ENCODE measurements at regions not wholly inside any gene's neighbourhood (a gene's known extent, or its start where the extent isn't known, plus 50 kb on each side); places are given as distances from the start of the nearest gene placed in this dataset.
"Not testable (repeated sequence)": the region's sequence is repeated elsewhere in the genome, so short reads cannot be mapped to it uniquely, and the experiment has no call there.

DNA sequence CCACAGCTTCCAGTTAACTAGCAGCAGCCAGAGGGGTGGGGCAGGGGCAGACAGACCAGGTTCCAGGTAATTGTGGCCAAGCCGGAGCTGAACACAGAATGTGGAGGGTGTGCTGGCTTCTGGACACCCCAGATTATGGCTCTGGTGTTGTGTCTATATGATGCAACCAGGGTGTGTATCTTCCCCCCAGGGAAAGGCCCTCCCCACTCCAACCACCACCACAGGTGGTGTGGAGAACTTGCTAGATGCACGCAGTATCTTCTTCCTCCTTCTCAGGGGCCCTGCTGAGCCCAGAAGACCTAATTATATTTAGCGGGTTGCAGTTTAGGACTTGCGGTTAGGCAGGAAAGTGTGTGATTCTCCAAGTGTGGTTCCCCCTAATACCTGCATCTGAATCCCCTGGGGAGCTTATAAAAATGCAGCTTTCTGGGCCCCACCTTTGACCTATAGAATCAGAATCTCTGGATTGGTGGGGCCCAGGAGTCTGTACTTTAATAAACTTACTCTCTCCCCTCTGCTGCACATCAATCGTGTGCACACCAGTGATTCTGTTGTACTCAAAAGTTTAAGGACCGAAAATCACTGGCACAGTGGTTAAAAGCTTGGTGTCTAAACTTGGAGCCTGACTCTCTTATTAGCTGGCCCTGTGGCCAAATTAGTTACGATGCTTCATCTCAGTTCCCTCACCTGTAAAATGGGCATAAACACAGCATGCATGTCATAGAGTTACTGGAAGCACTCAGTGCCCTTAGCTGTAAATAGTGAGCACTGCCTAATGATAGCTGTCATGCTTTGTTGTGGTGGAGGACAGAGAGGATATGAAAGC is 379.1 kb upstream of the PROK2 start:
- Histone ChIP-seq H3K4me3 (no peak overlapping the region), H3K27me3 (replicated peaks) (no peaks in the 10 kb centered on the region), H3K27ac (no peak overlapping the region), H3K4me1 (replicated peaks) (no peaks in the 10 kb centered on the region), H3K36me3 (no peaks in the 10 kb centered on the region), H3K9me3 (replicated peaks) (no peaks in the 10 kb centered on the region)
- no peak for DNase-seq (ENCODE audit: low read depth in 1 of 2, low spot score in 2 of 2)

DNA sequence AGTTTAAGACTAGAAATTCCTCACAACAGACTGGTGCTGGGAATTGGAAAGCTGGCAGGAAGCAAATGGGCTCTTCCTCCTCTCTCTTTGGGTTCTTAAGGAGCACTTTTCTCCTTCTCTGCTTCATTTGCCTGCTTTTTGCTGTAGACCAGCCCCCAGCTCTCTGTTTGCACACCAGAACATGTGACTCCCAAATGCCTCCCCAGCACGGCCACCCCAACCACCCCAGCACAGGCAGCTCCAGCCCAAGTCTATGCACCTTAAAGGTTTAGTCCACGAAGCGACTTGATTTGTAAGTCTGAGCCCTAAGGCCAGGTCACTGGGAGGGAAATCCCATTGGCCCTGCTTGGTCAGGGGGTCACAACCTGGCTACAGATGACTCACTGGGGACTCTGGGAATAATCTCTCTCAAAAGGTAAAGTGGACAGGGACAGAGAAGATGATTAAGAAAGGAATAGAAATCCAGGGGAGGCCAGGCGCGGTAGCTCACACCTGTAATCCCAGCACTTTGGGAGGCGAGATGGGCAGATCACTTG is 377.8 kb upstream of the PROK2 start:
- no peak for DNase-seq (ENCODE audit: low read depth in 1 of 2, low spot score in 2 of 2)
- no peaks in the 10 kb centered on the region for H3K4me1 ChIP-seq (replicated peaks)
- no peaks in the 10 kb centered on the region for H3K36me3 ChIP-seq
- no peak overlapping the region for H3K4me3 ChIP-seq
- H3K27ac ChIP-seq: no peak overlapping the region
- H3K9me3 ChIP-seq (replicated peaks): no peaks in the 10 kb centered on the region
- H3K27me3 ChIP-seq (replicated peaks): no peaks in the 10 kb centered on the region

- H3K4me1 ChIP-seq (replicated peaks): no peaks in the 10 kb centered on the region
- DNase-seq (ENCODE audit: low read depth in 1 of 2, low spot score in 2 of 2): no peak
Observed at GRCh38 chr3:72161881-72162595, 377.1 kb upstream of the PROK2 start.

GRCh38 chr3:72161285-72161684 is 376.3 kb upstream of the PROK2 start:
- not testable (repeated sequence) for DNase-seq (ENCODE audit: low read depth in 1 of 2, low spot score in 2 of 2); H3K27me3 ChIP-seq (replicated peaks); H3K9me3 ChIP-seq (replicated peaks); H3K36me3 ChIP-seq; H3K27ac ChIP-seq; H3K4me3 ChIP-seq; H3K4me1 ChIP-seq (replicated peaks)

More at GRCh38 chr3:72161881-72162595, 377.1 kb upstream of the PROK2 start:
- Histone ChIP-seq H3K4me3 (no peak overlapping the region), H3K27ac (no peak overlapping the region), H3K36me3 (no peaks in the 10 kb centered on the region), H3K9me3 (replicated peaks) (no peaks in the 10 kb centered on the region), H3K27me3 (replicated peaks) (no peaks in the 10 kb centered on the region)

- Histone ChIP-seq H3K4me1 (replicated peaks) (peaks cover 9% of the 10 kb centered on the region), H3K27ac (no peak overlapping the region), H3K36me3 (no peaks in the 10 kb centered on the region), H3K4me3 (no peak overlapping the region), H3K9me3 (replicated peaks) (no peaks in the 10 kb centered on the region), H3K27me3 (replicated peaks) (no peaks in the 10 kb centered on the region)
- no peak for DNase-seq (ENCODE audit: low read depth in 1 of 2, low spot score in 2 of 2)
Observed at GRCh38 chr3:72160351-72160750, 375.4 kb upstream of the PROK2 start.

- no peaks in the 10 kb centered on the region for H3K9me3 ChIP-seq (replicated peaks)
- H3K27me3 ChIP-seq (replicated peaks): no peaks in the 10 kb centered on the region
- H3K36me3 ChIP-seq: no peaks in the 10 kb centered on the region
- H3K27ac ChIP-seq: no peak overlapping the region
- H3K4me1 ChIP-seq (replicated peaks): peaks cover 12% of the 10 kb centered on the region
- DNase-seq (ENCODE audit: low read depth in 1 of 2, low spot score in 2 of 2): no peak
- no peak overlapping the region for H3K4me3 ChIP-seq
Observed at GRCh38 chr3:72159487-72159886, 374.5 kb upstream of the PROK2 start.

GRCh38 chr3:72158639-72159326 is 373.8 kb upstream of the PROK2 start:
- Histone ChIP-seq H3K27ac (no peak overlapping the region), H3K4me3 (no peak overlapping the region), H3K27me3 (replicated peaks) (no peaks in the 10 kb centered on the region), H3K4me1 (replicated peaks) (peaks cover 17% of the 10 kb centered on the region), H3K36me3 (no peaks in the 10 kb centered on the region), H3K9me3 (replicated peaks) (no peaks in the 10 kb centered on the region)
- no peak for DNase-seq (ENCODE audit: low read depth in 1 of 2, low spot score in 2 of 2)

DNA sequence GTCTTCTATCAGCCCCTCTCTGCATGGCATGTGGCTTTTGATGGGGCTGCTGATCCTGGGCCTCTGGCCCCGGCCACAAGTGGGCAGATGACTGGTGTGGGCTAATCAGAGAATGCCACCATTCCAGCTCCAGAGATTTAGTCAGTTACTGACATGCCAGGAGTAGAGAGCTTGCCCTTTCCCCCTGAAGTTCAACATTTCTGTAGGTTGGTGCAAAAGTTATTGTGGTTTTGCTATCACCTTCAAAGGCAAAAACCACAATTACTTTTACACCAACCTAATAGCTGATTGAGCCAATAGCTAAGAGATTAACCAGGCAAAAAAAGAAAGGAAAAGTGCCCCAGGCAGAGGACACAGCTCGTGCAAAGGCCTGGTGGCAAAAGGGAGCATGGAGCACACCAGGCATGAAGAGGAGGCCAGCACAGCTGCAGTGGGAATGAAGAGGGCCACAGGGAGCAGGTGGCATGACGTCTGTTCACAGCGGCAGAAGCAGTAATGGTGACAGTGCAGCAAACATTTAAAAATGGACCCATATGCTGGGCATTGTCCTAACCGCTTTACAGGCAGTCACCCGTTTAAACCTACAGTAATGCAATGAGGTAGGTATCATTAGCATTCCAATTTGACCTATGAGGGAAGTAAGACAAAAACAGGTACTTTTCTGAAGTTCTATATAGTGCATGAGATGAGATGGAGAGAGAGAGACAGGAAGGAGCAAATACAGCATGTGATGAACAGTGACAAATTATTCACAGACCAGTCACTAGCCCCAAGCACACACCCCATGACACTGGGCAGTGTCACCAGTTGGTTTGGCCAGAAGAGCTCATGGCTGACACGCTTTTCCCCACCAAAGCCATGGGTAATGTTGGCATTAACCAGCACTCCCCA is 373.0 kb upstream of the PROK2 start:
- no peak for DNase-seq (ENCODE audit: low read depth in 1 of 2, low spot score in 2 of 2)
- Histone ChIP-seq H3K27ac (no peak overlapping the region), H3K4me3 (no peak overlapping the region), H3K36me3 (no peaks in the 10 kb centered on the region), H3K4me1 (replicated peaks) (peaks cover 23% of the 10 kb centered on the region), H3K9me3 (replicated peaks) (no peaks in the 10 kb centered on the region), H3K27me3 (replicated peaks) (no peaks in the 10 kb centered on the region)

DNA sequence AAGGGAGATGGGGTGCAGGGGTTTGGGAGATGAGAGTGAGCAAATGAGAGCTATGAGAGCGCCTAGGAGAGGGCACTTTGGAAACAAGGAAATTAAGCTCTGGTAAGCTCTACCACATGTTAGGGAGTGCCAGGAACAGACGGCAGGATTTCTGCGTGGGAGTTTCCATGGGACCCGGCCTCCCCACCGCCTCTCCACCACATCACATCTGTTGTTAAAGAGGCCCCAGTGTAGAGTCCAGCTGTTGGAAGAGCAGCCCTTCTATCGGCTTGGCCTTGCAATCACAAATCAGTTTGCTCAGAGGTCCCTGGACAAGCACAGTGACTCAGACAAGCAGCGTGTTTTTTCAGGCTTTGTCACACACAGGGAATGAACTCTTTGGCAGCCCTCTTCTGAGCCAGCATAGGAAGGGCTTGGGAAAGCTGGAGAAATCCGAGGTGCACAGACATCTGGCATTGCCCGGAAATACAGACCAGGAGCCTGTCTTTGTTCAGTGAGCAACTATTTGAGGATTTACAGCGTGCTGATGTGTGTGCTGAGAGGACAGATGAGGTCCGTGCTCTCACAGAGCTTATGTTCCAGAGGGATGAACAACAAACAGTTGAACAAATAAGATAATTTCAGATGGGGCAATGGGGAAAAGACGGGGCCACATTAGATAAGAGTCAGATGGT is 370.6 kb upstream of the PROK2 start:
- peak; percentile 69 to 73 for DNase-seq (ENCODE audit: low read depth in 1 of 2, low spot score in 2 of 2)
- Histone ChIP-seq H3K27me3 (replicated peaks) (no peaks in the 10 kb centered on the region), H3K9me3 (replicated peaks) (no peaks in the 10 kb centered on the region), H3K4me1 (replicated peaks) (peaks cover 30% of the 10 kb centered on the region), H3K4me3 (no peak overlapping the region), H3K27ac (0 out of 2 replicates have a peak overlapping the region, but pooled peaks have one; percentile 23), H3K36me3 (no peaks in the 10 kb centered on the region)

DNA sequence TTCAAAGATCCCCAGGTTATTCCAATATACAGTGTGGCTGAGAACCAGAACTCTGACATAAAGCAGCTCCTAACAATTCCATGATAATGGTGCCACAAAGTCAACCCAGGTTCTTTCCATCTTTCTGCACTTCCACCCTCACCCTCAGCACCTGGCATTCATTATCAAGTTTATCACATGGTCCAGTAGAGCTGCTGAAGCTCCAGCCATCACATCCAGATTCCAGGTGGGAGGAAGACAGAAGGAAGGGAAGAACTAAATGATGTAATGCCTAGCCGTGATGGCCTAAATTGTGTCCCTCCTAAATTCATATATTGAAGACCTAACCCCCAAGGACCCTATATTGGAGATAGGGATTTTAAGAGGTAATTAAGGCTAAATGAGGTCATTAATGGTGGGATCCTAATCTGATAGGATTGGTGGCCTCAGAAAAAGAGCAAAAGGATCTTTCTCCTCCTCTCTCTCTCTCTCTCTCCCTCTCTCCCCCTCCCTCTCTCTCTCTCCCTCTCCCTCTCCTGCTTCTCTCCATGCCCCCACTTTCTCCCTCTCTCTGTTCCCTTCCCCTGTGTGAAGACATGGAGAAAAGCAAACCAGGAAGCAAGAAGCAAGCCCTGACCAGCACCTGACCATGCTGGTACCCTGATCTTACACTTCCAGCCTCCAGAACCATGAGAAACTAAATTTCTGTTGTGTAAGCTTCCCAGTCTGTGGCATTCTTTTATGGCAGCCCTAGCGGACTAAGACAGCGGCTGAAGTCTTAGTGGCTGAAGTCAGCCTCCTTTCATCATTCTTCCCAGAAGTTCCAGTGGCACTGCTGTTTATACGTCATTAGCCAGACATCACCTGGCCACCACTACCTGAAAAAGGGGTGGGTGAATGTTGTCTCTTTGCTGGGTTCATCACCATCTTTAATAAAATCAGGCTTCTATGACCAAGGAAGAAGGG is 369.7 kb upstream of the PROK2 start:
- Histone ChIP-seq H3K36me3 (no peaks in the 10 kb centered on the region), H3K4me1 (replicated peaks) (peaks cover 30% of the 10 kb centered on the region), H3K27me3 (replicated peaks) (no peaks in the 10 kb centered on the region), H3K27ac (no peak overlapping the region), H3K4me3 (no peak overlapping the region), H3K9me3 (replicated peaks) (no peaks in the 10 kb centered on the region)
- no peak for DNase-seq (ENCODE audit: low read depth in 1 of 2, low spot score in 2 of 2)

GRCh38 chr3:72153477-72154314 is 368.7 kb upstream of the PROK2 start:
- H3K4me1 ChIP-seq (replicated peaks): peaks cover 30% of the 10 kb centered on the region
- no peak for DNase-seq (ENCODE audit: low read depth in 1 of 2, low spot score in 2 of 2)
- no peaks in the 10 kb centered on the region for H3K9me3 ChIP-seq (replicated peaks)
- H3K27ac ChIP-seq: no peak overlapping the region
- no peak overlapping the region for H3K4me3 ChIP-seq
- H3K27me3 ChIP-seq (replicated peaks): no peaks in the 10 kb centered on the region
- no peaks in the 10 kb centered on the region for H3K36me3 ChIP-seq

Data from SJSA1 (cell line).